ENCODE measurements at regions not wholly inside any gene's neighbourhood (a gene's known extent, or its start where the extent isn't known, plus 50 kb on each side); places are given as distances from the start of the nearest gene placed in this dataset.

DNA sequence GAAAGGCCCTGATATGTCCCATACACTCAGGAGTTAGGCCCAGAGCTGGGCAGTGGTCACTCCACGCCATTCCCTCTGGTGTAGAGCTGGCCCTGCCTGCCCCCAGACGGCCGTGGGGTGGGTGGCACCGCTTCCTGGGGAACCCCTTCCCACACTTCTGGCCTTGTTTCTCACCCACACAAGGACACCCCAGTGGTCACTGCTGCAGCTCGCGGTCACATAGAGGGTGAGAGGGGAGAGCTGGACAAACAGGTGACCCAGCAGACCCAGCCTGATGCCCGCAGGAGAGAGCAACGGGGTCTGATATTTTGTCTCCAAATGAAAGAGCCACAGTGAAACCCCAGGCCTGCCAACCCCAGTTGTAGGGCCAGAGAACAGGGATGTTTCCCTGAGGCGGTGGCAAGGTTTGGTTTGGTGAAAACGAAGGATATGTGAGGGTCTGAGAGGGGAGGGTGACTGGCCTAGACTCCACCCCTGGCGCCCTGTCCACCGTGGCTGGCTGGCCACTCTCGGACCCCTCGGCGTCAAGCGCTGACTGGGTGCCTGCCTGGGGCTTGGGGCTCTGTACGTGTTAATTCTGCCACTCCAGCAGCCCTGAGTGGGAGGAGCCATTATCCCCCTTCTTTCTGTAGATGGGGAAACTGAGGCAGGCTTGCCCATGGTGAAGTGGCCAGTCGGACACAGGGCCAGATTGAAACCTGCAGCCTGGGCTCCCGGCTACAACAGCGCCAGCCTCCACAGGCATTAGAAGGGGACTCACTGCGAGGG lies 71.0 kb upstream of the PPARA start:
- Histone ChIP-seq H3K4me2 (no peak overlapping the region), H2AFZ (replicated peaks) (no peak overlapping the region), H3K36me3 (no peaks in the 10 kb centered on the region), H3F3A (ENCODE audit: low read depth) (no peaks in the 10 kb centered on the region), H3K9me3 (ENCODE audit: low read depth) (no peaks in the 10 kb centered on the region), H3K79me2 (ENCODE audit: low read depth) (no peaks in the 10 kb centered on the region), H3K4me3 (no peak overlapping the region), H3K27me3 (peaks cover 40% of the 10 kb centered on the region), H3K9ac (no peak overlapping the region), H3K4me1 (no peaks in the 10 kb centered on the region), H3K27ac (no peak overlapping the region), H4K20me1 (ENCODE audit: low read depth) (no peaks in the 10 kb centered on the region)
- H3K27me3 Mint-ChIP-seq (ENCODE audit: insufficient read depth, low read depth), result peaks cover 7% of the 10 kb centered on the region
- TF ChIP-seq EZH2phosphoT487 (IDR thresholded peaks at IDR 0.05), result no peak
- TF ChIP-seq, protein P1, sequence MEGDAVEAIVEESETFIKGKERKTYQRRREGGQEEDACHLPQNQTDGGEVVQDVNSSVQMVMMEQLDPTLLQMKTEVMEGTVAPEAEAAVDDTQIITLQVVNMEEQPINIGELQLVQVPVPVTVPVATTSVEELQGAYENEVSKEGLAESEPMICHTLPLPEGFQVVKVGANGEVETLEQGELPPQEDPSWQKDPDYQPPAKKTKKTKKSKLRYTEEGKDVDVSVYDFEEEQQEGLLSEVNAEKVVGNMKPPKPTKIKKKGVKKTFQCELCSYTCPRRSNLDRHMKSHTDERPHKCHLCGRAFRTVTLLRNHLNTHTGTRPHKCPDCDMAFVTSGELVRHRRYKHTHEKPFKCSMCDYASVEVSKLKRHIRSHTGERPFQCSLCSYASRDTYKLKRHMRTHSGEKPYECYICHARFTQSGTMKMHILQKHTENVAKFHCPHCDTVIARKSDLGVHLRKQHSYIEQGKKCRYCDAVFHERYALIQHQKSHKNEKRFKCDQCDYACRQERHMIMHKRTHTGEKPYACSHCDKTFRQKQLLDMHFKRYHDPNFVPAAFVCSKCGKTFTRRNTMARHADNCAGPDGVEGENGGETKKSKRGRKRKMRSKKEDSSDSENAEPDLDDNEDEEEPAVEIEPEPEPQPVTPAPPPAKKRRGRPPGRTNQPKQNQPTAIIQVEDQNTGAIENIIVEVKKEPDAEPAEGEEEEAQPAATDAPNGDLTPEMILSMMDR (IDR thresholded peaks at IDR 0.05), result no peak
- no peak for TF ChIP-seq EZH2 (IDR thresholded peaks at IDR 0.05)
- no peaks in the 10 kb centered on the region for H3K9me3 Mint-ChIP-seq
- no peaks in the 10 kb centered on the region for H3K36me3 Mint-ChIP-seq
- H3K4me3 Mint-ChIP-seq, result no peak overlapping the region
- no peak overlapping the region for H3K27ac Mint-ChIP-seq
- no peaks in the 10 kb centered on the region for H3K4me1 Mint-ChIP-seq
- DNase-seq (ENCODE audit: low spot score), result no peak

DNA sequence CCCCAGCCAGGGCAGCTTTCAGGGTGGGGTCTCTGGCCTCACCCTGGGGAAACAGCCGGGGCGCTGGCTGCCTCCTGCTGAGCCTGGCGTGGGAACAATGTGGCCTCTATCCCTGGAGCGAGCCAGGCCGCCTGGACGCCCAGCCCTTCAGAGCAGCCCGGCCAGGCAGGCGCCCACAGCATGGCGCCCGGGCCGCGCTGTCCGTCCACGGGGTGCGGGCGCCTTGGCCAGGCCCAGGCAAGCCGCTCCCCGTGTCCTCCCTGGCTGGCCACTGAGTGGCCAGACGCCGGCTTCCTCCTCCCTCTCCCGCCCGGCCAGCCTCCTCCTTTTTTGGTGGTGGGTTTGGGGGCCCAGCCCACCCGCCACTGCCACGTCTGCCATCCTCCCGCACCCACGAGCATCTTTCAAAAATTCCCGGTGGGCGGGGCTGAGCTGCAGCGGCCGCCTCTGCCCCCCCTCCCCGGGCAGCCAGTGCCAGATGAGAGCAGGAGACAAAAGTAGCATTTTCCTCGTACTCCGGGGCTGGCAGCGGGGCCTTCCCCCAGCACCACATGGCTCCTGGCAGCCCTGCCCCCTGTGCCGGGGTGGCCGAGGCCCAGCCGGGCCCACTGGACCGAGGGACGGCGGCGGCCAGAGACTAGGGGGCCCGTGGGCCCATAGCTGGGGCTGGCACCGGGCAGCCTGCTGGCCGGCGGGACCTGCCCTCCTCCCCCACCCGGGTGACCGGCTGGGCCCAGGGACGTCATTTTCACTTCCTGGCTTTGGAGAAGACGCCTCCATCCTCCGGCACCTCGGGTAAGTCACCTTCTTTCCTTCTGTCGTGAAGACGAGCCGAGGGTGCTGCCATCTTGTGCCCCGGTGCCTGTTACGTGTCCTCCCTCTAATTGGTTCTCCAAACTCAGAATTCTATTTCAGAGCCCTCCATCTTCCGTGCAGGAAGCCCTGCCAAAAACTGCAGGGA lies 70.2 kb upstream of the PPARA start:
- no peak overlapping the region for H3K9ac ChIP-seq
- H3K79me2 ChIP-seq (ENCODE audit: low read depth), result no peaks in the 10 kb centered on the region
- H3K36me3 Mint-ChIP-seq, result no peaks in the 10 kb centered on the region
- no peaks in the 10 kb centered on the region for H3K9me3 ChIP-seq (ENCODE audit: low read depth)
- DNase-seq (ENCODE audit: low spot score), result no peak
- H3K9me3 Mint-ChIP-seq, result no peaks in the 10 kb centered on the region
- no peaks in the 10 kb centered on the region for H3F3A ChIP-seq (ENCODE audit: low read depth)
- H3K4me2 ChIP-seq, result no peak overlapping the region
- no peaks in the 10 kb centered on the region for H4K20me1 ChIP-seq (ENCODE audit: low read depth)
- no peaks in the 10 kb centered on the region for H3K4me1 Mint-ChIP-seq
- peaks cover 2% of the 10 kb centered on the region for H3K27me3 Mint-ChIP-seq (ENCODE audit: insufficient read depth, low read depth)
- TF ChIP-seq EZH2 (IDR thresholded peaks at IDR 0.05), result no peak
- TF ChIP-seq, protein P1 (IDR thresholded peaks at IDR 0.05), result no peak
- TF ChIP-seq EZH2phosphoT487 (IDR thresholded peaks at IDR 0.05), result no peak
- no peak overlapping the region for H3K4me3 ChIP-seq
- no peak overlapping the region for H3K27ac Mint-ChIP-seq
- no peaks in the 10 kb centered on the region for H3K36me3 ChIP-seq
- H3K27me3 ChIP-seq, result peaks cover 32% of the 10 kb centered on the region
- no peaks in the 10 kb centered on the region for H3K4me1 ChIP-seq
- no peak overlapping the region for H3K27ac ChIP-seq
- H3K4me3 Mint-ChIP-seq, result no peak overlapping the region
- H2AFZ ChIP-seq (replicated peaks), result no peak overlapping the region

DNA sequence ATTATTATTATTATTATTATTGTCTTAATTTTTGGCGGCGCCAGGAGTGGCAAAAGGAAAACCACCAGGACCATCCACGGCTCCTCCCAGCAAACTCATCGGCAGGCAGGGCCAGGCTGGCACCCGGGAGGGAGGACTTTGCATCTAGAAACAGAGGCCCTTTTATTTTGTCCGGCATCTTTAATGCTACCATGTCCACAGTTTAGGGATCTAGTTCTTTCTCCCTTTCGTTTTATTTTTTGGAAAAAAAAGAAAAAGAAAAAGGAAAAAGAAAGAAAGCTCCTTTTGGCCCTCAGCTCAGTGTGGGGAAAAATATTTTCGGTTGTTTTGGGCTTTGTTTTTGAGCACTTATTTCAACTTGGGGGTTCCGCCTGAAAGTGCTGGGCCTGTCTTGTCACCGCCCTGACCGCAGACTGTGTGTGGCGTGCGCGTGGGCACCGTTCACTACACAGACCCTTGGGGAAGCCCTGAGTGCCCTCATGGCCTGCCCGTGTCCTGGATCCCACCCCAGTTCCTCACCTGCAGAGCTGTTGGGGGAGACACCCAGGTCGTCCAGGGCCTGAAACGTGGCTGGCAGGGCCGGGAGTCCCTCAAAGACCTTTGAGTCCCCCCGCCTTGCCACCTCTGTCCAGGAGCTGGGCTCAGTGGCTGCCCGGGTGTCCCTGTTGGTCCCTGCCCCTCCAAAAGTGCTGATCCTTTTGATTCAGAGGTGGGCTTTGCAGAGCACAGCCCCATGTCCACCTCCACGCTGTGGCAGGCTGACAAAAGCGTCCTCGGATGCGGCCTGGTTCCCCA lies 69.1 kb upstream of the PPARA start:
- H3F3A ChIP-seq (ENCODE audit: low read depth), result no peaks in the 10 kb centered on the region
- H3K36me3 Mint-ChIP-seq, result no peaks in the 10 kb centered on the region
- TF ChIP-seq EZH2 (IDR thresholded peaks at IDR 0.05) (no peak), EZH2phosphoT487 (IDR thresholded peaks at IDR 0.05) (no peak)
- TF ChIP-seq, protein P1 (IDR thresholded peaks at IDR 0.05), result no peak
- H3K27me3 ChIP-seq, result peaks cover 21% of the 10 kb centered on the region
- H3K9me3 Mint-ChIP-seq, result no peaks in the 10 kb centered on the region
- H3K4me1 ChIP-seq, result no peaks in the 10 kb centered on the region
- no peak overlapping the region for H3K4me2 ChIP-seq
- peak overlapping the region; percentile 87 for H2AFZ ChIP-seq (replicated peaks)
- no peaks in the 10 kb centered on the region for H3K9me3 ChIP-seq (ENCODE audit: low read depth)
- H3K4me3 ChIP-seq, result no peak overlapping the region
- no peaks in the 10 kb centered on the region for H3K4me1 Mint-ChIP-seq
- H3K79me2 ChIP-seq (ENCODE audit: low read depth), result no peaks in the 10 kb centered on the region
- H3K27me3 Mint-ChIP-seq (ENCODE audit: insufficient read depth, low read depth), result peaks cover 2% of the 10 kb centered on the region
- H3K27ac ChIP-seq, result no peak overlapping the region
- H3K36me3 ChIP-seq, result no peaks in the 10 kb centered on the region
- H4K20me1 ChIP-seq (ENCODE audit: low read depth), result no peaks in the 10 kb centered on the region
- H3K27ac Mint-ChIP-seq, result peak overlapping the region; percentile 81
- no peak for DNase-seq (ENCODE audit: low spot score)
- H3K4me3 Mint-ChIP-seq, result no peak overlapping the region
- no peak overlapping the region for H3K9ac ChIP-seq
